ENCODE measurements at regions not wholly inside any gene's neighbourhood (a gene's known extent, or its start where the extent isn't known, plus 50 kb on each side); places are given as distances from the start of the nearest gene placed in this dataset.

GRCh38 chr7:7060828-7061599 lies 121.3 kb upstream of the C1GALT1 start:
- DNase-seq, result no peak

GRCh38 chr7:7077945-7078344 lies 104.4 kb upstream of the C1GALT1 start:
- DNase-seq, result no peak

GRCh38 chr7:7080802-7081201 lies 101.5 kb upstream of the C1GALT1 start:
- no peak for DNase-seq

GRCh38 chr7:7090460-7090859 lies 91.9 kb upstream of the C1GALT1 start:
- DNase-seq, result no peak

GRCh38 chr7:7098280-7098818 lies 84.0 kb upstream of the C1GALT1 start:
- DNase-seq, result no peak

GRCh38 chr7:7099584-7100014 lies 82.7 kb upstream of the C1GALT1 start:
- no peak for DNase-seq

GRCh38 chr7:7100432-7100849 lies 81.9 kb upstream of the C1GALT1 start:
- DNase-seq, result peak; percentile 39

- DNase-seq, result no peak
These were observed 79.4 kb upstream of the C1GALT1 start for GRCh38 chr7:7102906-7103305.

GRCh38 chr7:7103343-7104313 lies 78.7 kb upstream of the C1GALT1 start:
- DNase-seq, result peak; percentile 61

DNA sequence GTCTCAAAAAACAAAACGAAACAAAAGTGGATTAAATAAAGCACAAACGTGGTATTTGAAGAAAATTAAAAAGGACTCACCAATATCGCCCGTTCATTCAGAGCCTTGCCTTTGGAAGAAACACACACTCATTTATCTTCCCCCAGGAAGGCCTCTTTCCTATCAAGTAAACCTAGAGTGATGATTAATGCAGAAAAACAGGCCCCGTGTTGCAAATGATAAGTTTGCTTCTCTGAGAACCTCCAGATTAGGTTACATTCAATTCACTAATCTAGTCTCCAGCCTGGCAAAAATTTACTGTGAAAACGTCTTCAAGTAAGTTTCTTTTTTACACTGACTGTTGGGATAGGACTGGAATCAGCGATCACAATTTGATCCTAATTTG lies 78.0 kb upstream of the C1GALT1 start:
- no peak for DNase-seq

GRCh38 chr7:7104971-7105370 lies 77.4 kb upstream of the C1GALT1 start:
- no peak for DNase-seq

- DNase-seq, result no peak
These were observed 76.4 kb upstream of the C1GALT1 start for GRCh38 chr7:7105800-7106582.

DNA sequence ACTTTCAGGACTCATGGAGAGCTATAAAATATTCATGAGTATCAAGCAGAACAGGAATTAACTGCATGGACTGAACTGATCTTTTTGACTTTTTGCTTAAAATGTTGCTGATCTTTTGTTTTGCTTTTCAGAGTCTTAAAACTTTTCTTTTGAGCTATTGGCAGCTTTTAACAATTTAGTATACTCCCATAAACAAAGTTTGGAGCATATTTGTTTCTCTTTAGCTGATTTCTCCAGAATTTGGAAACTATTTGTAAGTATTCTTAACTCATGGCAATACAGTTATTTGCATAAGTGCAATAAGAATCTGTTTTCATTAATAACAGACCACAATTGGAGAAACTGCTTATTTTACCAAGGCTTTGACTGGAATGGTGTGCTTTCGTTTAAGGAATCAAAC lies 73.4 kb upstream of the C1GALT1 start:
- DNase-seq, result no peak

DNA sequence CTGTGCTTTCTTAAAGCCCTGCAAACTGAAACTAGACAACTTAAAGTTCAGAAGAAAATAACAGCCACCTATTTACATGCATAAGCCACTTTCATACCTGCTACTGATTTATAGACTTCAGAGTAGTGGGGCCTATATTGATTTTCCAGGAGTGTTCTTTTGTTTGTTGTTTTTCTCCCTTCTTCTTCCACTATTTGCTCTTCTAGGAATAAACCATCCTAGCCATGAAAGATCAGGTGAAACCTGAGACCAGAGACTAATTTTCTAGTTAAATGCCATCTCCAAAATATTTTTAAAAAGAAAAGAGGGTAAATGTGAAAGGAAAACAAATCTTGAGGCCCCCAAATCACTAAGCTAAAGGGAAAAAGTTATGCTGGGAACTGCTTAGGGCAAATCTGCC lies 72.4 kb upstream of the C1GALT1 start:
- no peak for DNase-seq

DNA sequence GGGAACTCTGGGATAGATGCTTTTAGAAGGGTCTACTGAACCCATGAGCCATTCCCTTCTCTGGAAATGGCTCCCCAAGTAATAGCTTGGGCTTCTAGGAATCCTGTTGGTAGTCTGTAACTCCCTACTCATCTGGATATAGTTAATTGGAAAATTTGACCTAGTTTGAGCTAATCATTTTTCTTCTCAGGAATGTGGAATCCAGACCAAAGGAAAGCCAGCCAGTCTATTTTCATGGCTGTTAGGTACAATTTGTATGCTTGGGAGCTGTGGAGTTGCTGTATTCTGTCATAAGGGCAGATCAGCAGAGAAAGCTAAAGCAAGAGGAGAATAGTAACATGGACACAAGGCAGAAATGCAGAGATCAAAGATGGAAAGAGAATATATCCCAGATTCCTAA lies 71.6 kb upstream of the C1GALT1 start:
- no peak for DNase-seq

DNA sequence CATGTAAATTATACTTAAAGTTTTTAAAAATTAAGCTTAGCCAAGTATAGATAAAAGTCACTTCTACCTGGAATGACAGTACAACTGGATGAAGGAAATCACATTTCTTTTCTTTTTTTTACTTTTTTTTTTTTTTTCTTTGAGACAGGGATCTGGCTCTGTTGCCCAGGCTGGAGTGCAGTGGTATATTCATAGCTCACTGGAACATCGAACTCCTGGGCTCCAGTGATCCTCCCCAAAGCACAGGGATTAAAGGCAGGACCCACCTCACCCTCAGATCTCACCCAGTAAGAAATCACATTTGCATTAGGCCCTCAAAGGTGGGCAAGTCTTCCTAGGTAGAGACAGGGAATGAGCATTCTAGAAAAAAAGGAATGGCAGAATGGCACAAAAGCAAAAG lies 69.5 kb upstream of the C1GALT1 start:
- no peak for DNase-seq

- DNase-seq, result peak; percentile 6
These were observed 67.6 kb upstream of the C1GALT1 start for GRCh38 chr7:7114575-7115291.

DNA sequence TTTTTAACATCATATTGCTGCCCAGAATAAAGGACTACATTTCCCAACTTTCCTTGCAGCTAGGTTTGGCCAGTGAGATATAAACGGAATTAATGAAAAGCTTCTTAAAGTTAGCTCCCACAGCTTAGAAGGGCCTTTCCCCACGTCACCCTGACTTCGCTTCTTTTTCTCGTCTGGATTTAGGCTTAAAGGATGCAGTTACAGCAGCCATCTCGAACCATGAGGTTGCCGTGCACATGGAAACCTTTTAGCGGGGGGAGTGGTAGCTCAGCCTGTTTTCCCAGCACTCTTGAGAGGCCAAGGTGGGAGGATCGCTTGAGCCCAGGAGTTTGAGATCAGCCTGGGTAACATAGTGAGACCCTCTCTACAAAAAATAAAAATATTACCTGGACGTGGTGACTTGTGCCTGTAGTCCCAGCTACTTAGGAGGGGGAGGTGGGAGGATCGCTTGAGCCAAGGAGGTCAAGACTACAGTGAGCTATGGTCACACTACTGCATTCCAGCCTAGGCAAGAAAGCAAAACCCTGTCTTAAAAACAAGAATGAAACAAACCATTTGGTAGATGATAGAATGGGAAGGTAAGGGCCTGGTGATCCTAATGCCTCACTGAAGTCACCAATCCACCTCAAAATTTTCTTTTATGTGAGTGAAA lies 64.3 kb upstream of the C1GALT1 start:
- DNase-seq, result no peak

DNA sequence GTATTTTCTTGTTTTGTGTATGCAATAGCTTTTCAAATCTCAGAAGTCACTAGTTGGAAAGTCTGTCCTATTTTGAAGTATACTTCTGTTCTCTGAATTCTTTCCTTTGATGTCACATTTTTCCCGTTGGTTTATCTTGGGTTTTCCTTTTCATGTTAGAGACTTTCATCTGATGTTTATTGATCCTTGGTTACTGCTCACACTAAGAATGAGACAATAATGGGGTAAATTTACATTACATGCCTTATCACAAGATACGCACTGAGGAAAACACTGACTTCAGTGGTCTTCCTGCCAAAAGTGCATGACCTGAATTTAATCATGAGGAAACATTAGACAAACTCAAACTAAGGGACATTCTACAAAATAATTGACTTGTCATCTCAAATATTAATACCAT lies 63.5 kb upstream of the C1GALT1 start:
- no peak for DNase-seq

DNA sequence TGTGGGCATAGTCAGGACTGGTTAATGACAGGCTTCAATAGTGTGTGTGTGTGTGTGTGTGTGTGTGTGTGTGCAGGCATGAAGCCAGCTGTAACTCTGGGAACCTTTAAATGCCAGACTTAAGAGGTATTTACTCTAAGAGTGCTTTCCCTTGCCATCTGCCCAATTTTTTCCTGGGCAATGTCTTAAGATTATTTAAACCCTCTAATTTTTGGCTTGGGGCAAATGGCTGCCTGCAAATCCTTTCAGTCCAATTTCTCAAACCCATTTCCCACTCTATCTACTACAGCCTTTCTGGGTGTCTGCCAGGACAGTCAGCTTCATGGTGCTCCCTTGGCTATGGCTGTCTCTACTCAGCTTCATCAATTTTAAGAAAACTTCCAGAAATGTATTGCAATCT lies 62.6 kb upstream of the C1GALT1 start:
- no peak for DNase-seq

DNA sequence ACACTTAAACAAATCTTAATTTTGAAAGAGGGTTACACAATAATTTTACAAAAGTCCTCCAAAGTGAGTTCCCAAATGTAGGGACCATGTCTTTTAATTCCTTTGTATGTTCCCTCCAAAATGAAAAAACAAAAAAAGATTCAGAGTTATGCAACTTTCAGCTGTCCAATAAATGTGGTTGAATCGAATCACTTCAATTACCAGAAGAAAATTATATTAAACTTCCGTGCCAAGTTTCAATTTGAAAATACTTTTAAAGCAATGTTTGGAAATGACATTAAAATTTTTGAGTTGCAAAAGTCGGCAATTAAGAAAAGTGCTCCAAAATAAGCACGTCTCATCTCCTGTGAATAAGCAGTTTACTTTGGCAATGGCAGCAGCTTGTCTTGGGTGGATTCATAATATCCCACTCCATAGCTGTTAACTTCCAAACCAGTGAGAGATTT lies 60.3 kb upstream of the C1GALT1 start:
- DNase-seq, result no peak

All from DMS79 treated with DMSO at 0.1 percent for 48 hours (cell line).